AG09309 (cell line): ENCODE measurements at regions not wholly inside any gene's neighbourhood (a gene's known extent, or its start where the extent isn't known, plus 50 kb on each side); places are given as distances from the start of the nearest gene placed in this dataset.

Source experiments
- DNase-seq: peaks from one replicate; pipeline ENCODE4 v3.0.0-alpha.2; 2010; ENCODE audit warnings: low read depth
- H3K4me3 ChIP-seq: 2 replicates; pipeline ENCODE4 v1.5.1; 2011; ENCODE audit warnings: mild to moderate bottlenecking, low read depth, low read length, moderate library complexity; ENCODE audit not compliant: control insufficient read depth
- CTCF ChIP-seq: IDR thresholded peaks from 2 replicates; pipeline ENCODE4 v1.5.1; 2011; ENCODE audit warnings: mild to moderate bottlenecking, low read depth, low read length, inconsistent platforms; ENCODE audit not compliant: insufficient read depth, control insufficient read depth; ENCODE audit errors: missing control alignments

- H3K4me3 ChIP-seq, result no peak overlapping the region
- TF ChIP-seq CTCF, result no peak
- DNase-seq, result no peak
Measured at GRCh38 chr3:182178488-182179200, 466.9 kb downstream of the SOX2 start.

GRCh38 chr3:182179631-182180030 lies 467.9 kb downstream of the SOX2 start:
- no peak for TF ChIP-seq CTCF
- no peak for DNase-seq

GRCh38 chr3:182180654-182181385 lies 469.1 kb downstream of the SOX2 start:
- TF ChIP-seq CTCF, result no peak
- no peak for DNase-seq
- H3K4me3 ChIP-seq, result no peak overlapping the region

More at GRCh38 chr3:182179631-182180030, 467.9 kb downstream of the SOX2 start:
- H3K4me3 ChIP-seq, result no peak overlapping the region

- no peak for DNase-seq
- H3K4me3 ChIP-seq, result no peak overlapping the region
- no peak for TF ChIP-seq CTCF
Measured at GRCh38 chr3:182182531-182182968, 470.8 kb downstream of the SOX2 start.

GRCh38 chr3:182183716-182184430 lies 472.1 kb downstream of the SOX2 start:
- TF ChIP-seq CTCF, result no peak
- DNase-seq, result no peak
- H3K4me3 ChIP-seq, result no peak overlapping the region

- H3K4me3 ChIP-seq, result no peak overlapping the region
- DNase-seq, result no peak
- TF ChIP-seq CTCF, result no peak
Measured at GRCh38 chr3:182185313-182185712, 473.6 kb downstream of the SOX2 start.
